Left colon (tissue), 2 donors: ENCODE measurements at regions not wholly inside any gene's neighbourhood (a gene's known extent, or its start where the extent isn't known, plus 50 kb on each side); places are given as distances from the start of the nearest gene placed in this dataset.

ENCODE experiments used
- ATAC-seq: fragments of 200-7000 bp; cut with Tn5 transposase; one replicate; pipeline ENCODE4 v1.9.1; 2020; ENCODE audit warnings: mild to moderate bottlenecking, moderate library complexity
- DNase-seq, 2 donors: peaks; one replicate each; pipeline ENCODE4 v3.0.0-alpha.2; 2020
- intact Hi-C, 2 donors: fragments of 100-400 bp; cut with DNase I in 1 of 2; cut with micrococcal nuclease in 1 of 2; formaldehyde crosslinking; loops; one replicate each; pipeline versions ENCODE4 v1.11.2 to v1.14.0; 2022; cut with DNase I, micrococcal nuclease
- donor health status: DM: no; HTN: no; CAD: no.
- donor health status: DM: yes; HTN: yes; CAD: no.

- no peak for DNase-seq
- no peak for ATAC-seq
- intact Hi-C loops = no loop called here
Measured at GRCh38 chr15:39530480-39531342, 50.2 kb upstream of the THBS1 start.
